Fibroblast of lung (primary cell): ENCODE measurements at regions not wholly inside any gene's neighbourhood (a gene's known extent, or its start where the extent isn't known, plus 50 kb on each side); places are given as distances from the start of the nearest gene placed in this dataset.

ENCODE experiments used
- EZH2 ChIP-seq: IDR thresholded peaks from 2 replicates; pipeline ENCODE4 v1.5.1; 2012; ENCODE audit warnings: low read length, control low read depth, mild to moderate bottlenecking; ENCODE audit errors: missing control alignments
- TF ChIP-seq, protein P1 (sequence below), 2 donors: IDR thresholded peaks in 1 of 2; conservative IDR thresholded peaks in 1 of 2; 1 replicate in 1 of 2; 2 replicates in 1 of 2; pipeline ENCODE4 v1.5.1; 2011 to 2012; ENCODE audit warnings: low read length in 2 of 2, control low read depth in 1 of 2, inconsistent platforms in 1 of 2, low read depth in 1 of 2, mild to moderate bottlenecking in 1 of 2

DNA sequence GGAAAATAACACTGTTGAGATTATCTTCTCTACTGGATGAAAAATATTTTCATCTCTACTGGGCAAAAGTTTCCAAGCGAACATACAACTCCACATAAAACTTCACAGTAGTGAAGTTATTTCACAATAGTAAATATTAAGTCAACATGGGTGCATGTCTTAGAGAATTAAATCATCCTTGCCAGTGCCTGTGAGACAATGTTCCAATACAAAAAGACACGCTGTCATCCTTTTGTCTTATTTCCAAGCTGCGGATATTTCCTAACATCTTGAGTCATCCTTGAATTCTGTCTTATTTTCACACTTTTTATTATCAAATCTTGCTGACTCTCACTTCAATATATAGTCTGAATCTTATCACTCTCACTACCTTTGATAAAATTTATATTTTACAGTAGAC lies 142.9 kb upstream of the KITLG start:
- TF ChIP-seq EZH2 = no peak
- TF ChIP-seq, protein P1, sequence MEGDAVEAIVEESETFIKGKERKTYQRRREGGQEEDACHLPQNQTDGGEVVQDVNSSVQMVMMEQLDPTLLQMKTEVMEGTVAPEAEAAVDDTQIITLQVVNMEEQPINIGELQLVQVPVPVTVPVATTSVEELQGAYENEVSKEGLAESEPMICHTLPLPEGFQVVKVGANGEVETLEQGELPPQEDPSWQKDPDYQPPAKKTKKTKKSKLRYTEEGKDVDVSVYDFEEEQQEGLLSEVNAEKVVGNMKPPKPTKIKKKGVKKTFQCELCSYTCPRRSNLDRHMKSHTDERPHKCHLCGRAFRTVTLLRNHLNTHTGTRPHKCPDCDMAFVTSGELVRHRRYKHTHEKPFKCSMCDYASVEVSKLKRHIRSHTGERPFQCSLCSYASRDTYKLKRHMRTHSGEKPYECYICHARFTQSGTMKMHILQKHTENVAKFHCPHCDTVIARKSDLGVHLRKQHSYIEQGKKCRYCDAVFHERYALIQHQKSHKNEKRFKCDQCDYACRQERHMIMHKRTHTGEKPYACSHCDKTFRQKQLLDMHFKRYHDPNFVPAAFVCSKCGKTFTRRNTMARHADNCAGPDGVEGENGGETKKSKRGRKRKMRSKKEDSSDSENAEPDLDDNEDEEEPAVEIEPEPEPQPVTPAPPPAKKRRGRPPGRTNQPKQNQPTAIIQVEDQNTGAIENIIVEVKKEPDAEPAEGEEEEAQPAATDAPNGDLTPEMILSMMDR (conservative IDR thresholded peaks at IDR 0.05 in 1 of 2, IDR thresholded peaks at IDR 0.05 in 1 of 2; ENCODE audit: low read depth in 1 of 2, low read length in 2 of 2) = no peak
